ENCODE measurements at regions not wholly inside any gene's neighbourhood (a gene's known extent, or its start where the extent isn't known, plus 50 kb on each side); places are given as distances from the start of the nearest gene placed in this dataset.

- no peak for ATAC-seq (ENCODE audit: low FRiP score)
- TF ChIP-seq CTCF (IDR thresholded peaks at IDR 0.05), result no peak
- DNase-seq (ENCODE audit: low spot score), result no peak
Observed at GRCh38 chr13:104567114-104567513, 1500.9 kb upstream of the SLC10A2 start.

DNA sequence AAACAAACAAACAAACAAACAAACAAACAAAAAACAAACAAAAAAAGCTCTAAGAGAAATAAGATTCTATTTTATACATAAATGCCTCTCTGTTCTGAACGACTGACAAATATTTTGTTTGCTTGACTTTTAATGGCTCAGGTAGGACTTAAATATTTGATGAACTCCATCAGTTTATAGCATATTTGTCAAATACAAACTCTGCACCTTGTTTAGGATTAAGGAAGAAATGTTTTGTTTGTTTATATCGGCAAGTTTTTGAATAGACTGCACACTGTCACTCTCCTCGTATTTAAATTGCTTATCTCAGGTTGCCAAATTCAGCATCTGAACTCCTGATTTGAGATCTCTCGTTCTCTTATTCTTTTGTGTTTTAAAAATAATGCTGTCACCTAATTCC lies 1499.7 kb upstream of the SLC10A2 start:
- no peak for TF ChIP-seq CTCF (IDR thresholded peaks at IDR 0.05)
- no peak for ATAC-seq (ENCODE audit: low FRiP score)
- no peak for DNase-seq (ENCODE audit: low spot score)

GRCh38 chr13:104553896-104554295 lies 1487.7 kb upstream of the SLC10A2 start:
- ATAC-seq (ENCODE audit: low FRiP score), result no peak

DNA sequence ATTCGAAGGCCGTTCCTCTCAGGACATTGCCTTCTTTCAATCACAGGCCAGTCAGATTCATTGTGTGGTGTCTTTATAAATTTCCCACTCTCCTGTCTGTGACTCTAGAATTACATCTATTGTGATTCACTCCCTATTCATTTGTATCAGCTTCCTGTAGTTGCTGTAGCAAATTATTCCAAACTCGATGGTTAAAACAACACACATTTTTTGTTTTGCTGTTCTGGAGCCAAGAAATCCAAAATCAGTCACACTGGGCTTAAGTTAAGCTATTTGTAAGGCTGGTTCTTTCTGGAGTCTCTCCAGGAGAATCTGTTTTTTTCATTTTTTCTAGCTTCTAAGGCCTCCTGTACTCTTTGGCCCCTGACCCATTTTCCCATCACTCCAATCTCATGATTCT lies 1487.0 kb upstream of the SLC10A2 start:
- no peak for ATAC-seq (ENCODE audit: low FRiP score)
- no peak for TF ChIP-seq CTCF (IDR thresholded peaks at IDR 0.05)
- no peak for DNase-seq (ENCODE audit: low spot score)

More at GRCh38 chr13:104553896-104554295, 1487.7 kb upstream of the SLC10A2 start:
- DNase-seq (ENCODE audit: low spot score), result no peak
- no peak for TF ChIP-seq CTCF (IDR thresholded peaks at IDR 0.05)

GRCh38 chr13:104534847-104535246 lies 1468.6 kb upstream of the SLC10A2 start:
- no peak for TF ChIP-seq CTCF (IDR thresholded peaks at IDR 0.05)
- ATAC-seq (ENCODE audit: low FRiP score) (no peak), DNase-seq (ENCODE audit: low spot score) (no peak)

- ATAC-seq (ENCODE audit: low FRiP score) (no peak), DNase-seq (ENCODE audit: low spot score) (no peak)
- no peak for TF ChIP-seq CTCF (IDR thresholded peaks at IDR 0.05)
Observed at GRCh38 chr13:104532132-104532531, 1465.9 kb upstream of the SLC10A2 start.

GRCh38 chr13:104530741-104531140 lies 1464.5 kb upstream of the SLC10A2 start:
- DNase-seq (ENCODE audit: low spot score) (no peak), ATAC-seq (ENCODE audit: low FRiP score) (no peak)
- no peak for TF ChIP-seq CTCF (IDR thresholded peaks at IDR 0.05)

Measured in omental fat pad (tissue), 3 donors.